MCF 10A (cell line): ENCODE measurements at regions not wholly inside any gene's neighbourhood (a gene's known extent, or its start where the extent isn't known, plus 50 kb on each side); places are given as distances from the start of the nearest gene placed in this dataset.

Experiments used
- BruUV-seq: library from RNA; stranded (reverse); fragments of 400-500 nt; replicated peaks from 2 replicates; lab custom pipeline; 2021; lab: Mats Ljungman, UMichigan
- CTCF ChIA-PET: fragments of 300-600 bp; sonication (Branson Sonifier 250); formaldehyde crosslinking; extraction: SDS; loops from one replicate; lab custom pipeline; 2021; ENCODE audit warnings: antibody characterized with exemption, inconsistent platforms; lab: Yijun Ruan, JAX
- POLR2A ChIA-PET: fragments of 300-600, 350-650 bp; sonication (Branson Sonifier 250); formaldehyde crosslinking; extraction: SDS; loops from one replicate; lab custom pipeline; 2020; ENCODE audit warnings: antibody characterized with exemption, inconsistent platforms; lab: Yijun Ruan, JAX
- DNase-seq: peaks from one replicate; pipeline ENCODE4 v3.0.0-alpha.2; 2018; ENCODE audit not compliant: unreplicated experiment
- H3K27ac Mint-ChIP-seq: one replicate; pipeline ENCODE4 v1.8.0; 2022; ENCODE audit warnings: mild to moderate bottlenecking, low read depth, mixed read lengths; ENCODE audit not compliant: unreplicated experiment
- H3K27me3 Mint-ChIP-seq: one replicate; pipeline ENCODE4 v1.8.0; 2022; ENCODE audit warnings: mixed read lengths; ENCODE audit not compliant: insufficient read depth, unreplicated experiment
- H3K36me3 Mint-ChIP-seq: one replicate; pipeline ENCODE4 v1.8.0; 2022; ENCODE audit warnings: mild to moderate bottlenecking, moderate library complexity, mixed read lengths; ENCODE audit not compliant: insufficient read depth, unreplicated experiment
- H3K4me1 Mint-ChIP-seq: one replicate; pipeline ENCODE4 v1.8.0; 2022; ENCODE audit warnings: mixed read lengths; ENCODE audit not compliant: insufficient read depth, unreplicated experiment
- H3K4me3 Mint-ChIP-seq: one replicate; pipeline ENCODE4 v1.8.0; 2022; ENCODE audit warnings: mild to moderate bottlenecking, moderate library complexity, mixed read lengths; ENCODE audit not compliant: unreplicated experiment
- H3K9me3 Mint-ChIP-seq: one replicate; pipeline ENCODE4 v1.8.0; 2022; ENCODE audit warnings: mixed read lengths; ENCODE audit not compliant: unreplicated experiment
- CTCF ChIP-seq: fragments of 200-600 bp; IDR thresholded peaks from one replicate; pipeline ENCODE4 v1.8.0; 2022; ENCODE audit warnings: antibody characterized with exemption, mild to moderate bottlenecking; ENCODE audit not compliant: unreplicated experiment
- intact Hi-C: fragments of 100-400 bp; cut with micrococcal nuclease; formaldehyde crosslinking; loops from 2 replicates; pipeline ENCODE4 v1.14.1; 2022

GRCh38 chrX:5176766-5177165, 1051.9 kb downstream of the NLGN4X start:
- ChIA-PET CTCF (no interaction called here), POLR2A (no interaction called here)
- TF ChIP-seq CTCF = no peak
- intact Hi-C loops = no loop called here
- no peaks in the 10 kb centered on the region for H3K27me3 Mint-ChIP-seq
- H3K4me1 Mint-ChIP-seq = peaks cover 7% of the 10 kb centered on the region
- no peak overlapping the region for H3K4me3 Mint-ChIP-seq
- BruUV-seq = no TSS peak
- DNase-seq = peak; percentile 0
- peaks cover 14% of the 10 kb centered on the region for H3K9me3 Mint-ChIP-seq
- H3K27ac Mint-ChIP-seq = peak overlapping the region; percentile 18
- H3K36me3 Mint-ChIP-seq = no peaks in the 10 kb centered on the region

- Mint-ChIP-seq H3K4me1 (no peaks in the 10 kb centered on the region), H3K27me3 (no peaks in the 10 kb centered on the region), H3K36me3 (no peaks in the 10 kb centered on the region), H3K9me3 (peaks cover 6% of the 10 kb centered on the region), H3K27ac (no peak overlapping the region), H3K4me3 (no peak overlapping the region)
- no peak for DNase-seq
- ChIA-PET CTCF (no interaction called here), POLR2A (no interaction called here)
- no TSS peak for BruUV-seq
- no peak for TF ChIP-seq CTCF
- intact Hi-C loops = no loop called here
Observed at GRCh38 chrX:5163663-5164062, 1065.0 kb downstream of the NLGN4X start.

- H3K4me1 Mint-ChIP-seq = no peaks in the 10 kb centered on the region
- no peak for DNase-seq
- H3K27ac Mint-ChIP-seq = no peak overlapping the region
- POLR2A ChIA-PET = no interaction called here
- no TSS peak for BruUV-seq
- no peaks in the 10 kb centered on the region for H3K36me3 Mint-ChIP-seq
- H3K27me3 Mint-ChIP-seq = no peaks in the 10 kb centered on the region
- peaks cover 8% of the 10 kb centered on the region for H3K9me3 Mint-ChIP-seq
- CTCF ChIA-PET = no interaction called here
- intact Hi-C loops = no loop called here
- TF ChIP-seq CTCF = no peak
- H3K4me3 Mint-ChIP-seq = no peak overlapping the region
Observed at GRCh38 chrX:5155301-5155700, 1073.4 kb downstream of the NLGN4X start.

GRCh38 chrX:5145957-5146356, 1082.7 kb downstream of the NLGN4X start:
- POLR2A ChIA-PET = no interaction called here
- no peak overlapping the region for H3K27ac Mint-ChIP-seq
- H3K36me3 Mint-ChIP-seq = no peaks in the 10 kb centered on the region

More at GRCh38 chrX:5145957-5146356, 1082.7 kb downstream of the NLGN4X start:
- intact Hi-C loops = no loop called here
- H3K9me3 Mint-ChIP-seq = peaks cover 22% of the 10 kb centered on the region
- no peak overlapping the region for H3K4me3 Mint-ChIP-seq
- no peaks in the 10 kb centered on the region for H3K4me1 Mint-ChIP-seq
- CTCF ChIA-PET = interaction anchor here (0.7 kb wide), 1 partner anchor 300 kb away, joined by 3 read pairs; no protein-coding TSS in a partner anchor
- no TSS peak for BruUV-seq
- no peak for TF ChIP-seq CTCF
- no peaks in the 10 kb centered on the region for H3K27me3 Mint-ChIP-seq
- no peak for DNase-seq
